HCT116 (cell line): ENCODE measurements at regions not wholly inside any gene's neighbourhood (a gene's known extent, or its start where the extent isn't known, plus 50 kb on each side); places are given as distances from the start of the nearest gene placed in this dataset.
"Not testable (repeated sequence)": the region's sequence is repeated elsewhere in the genome, so short reads cannot be mapped to it uniquely, and the experiment has no call there.

Source experiments
- ATAC-seq: fragments of 200-7000 bp; cut with Tn5 transposase; 2 replicates; pipeline ENCODE4 v1.9.1; 2020; ENCODE audit warnings: mild to moderate bottlenecking, moderate library complexity
- BruUV-seq: library from RNA; stranded (reverse); fragments of 400-500 nt; replicated peaks from 2 replicates; lab custom pipeline; 2021; lab: Mats Ljungman, UMichigan
- CTCF ChIA-PET: fragments of 300-600 bp; sonication (Branson Sonifier 250); formaldehyde crosslinking; loops from one replicate; lab custom pipeline; 2021; ENCODE audit warnings: antibody characterized with exemption; lab: Charles Lee
- POLR2A ChIA-PET: fragments of 300-600, 350-600 bp; sonication (Branson Sonifier 250); formaldehyde crosslinking; loops from one replicate; lab custom pipeline; 2021; ENCODE audit warnings: antibody characterized with exemption; lab: Charles Lee
- RAD21 ChIA-PET, 2 experiments: fragments of 300-600 bp; sonication (Branson Sonifier 250); formaldehyde crosslinking; loops; one replicate each; lab custom pipeline; 2023; ENCODE audit warnings: low total read pairs in 2 of 2; ENCODE audit not compliant: uncharacterized antibody in 2 of 2, unreplicated experiment in 2 of 2, low non-redundant PET in 1 of 2; lab: Charles Lee
- DNase-seq: peaks from one replicate; pipeline ENCODE4 v3.0.0-alpha.2; 2010; ENCODE audit warnings: low read depth, low spot score
- H2AFZ ChIP-seq: fragments of 200-600 bp; shearing (Covaris generic), sonication (generic); 2 replicates; pipeline ENCODE4 v1.6.1; 2017; ENCODE audit warnings: low read depth, mixed run types, mixed read lengths, antibody characterized with exemption, low read length; ENCODE audit not compliant: poor library complexity, severe bottlenecking
- H3K27ac ChIP-seq: 2 replicates; pipeline ENCODE4 v1.5.1; 2012; ENCODE audit warnings: low read depth, low read length
- H3K27me3 ChIP-seq: fragments of 200-600 bp; sonication (generic); 2 replicates; pipeline ENCODE4 v1.6.1; 2016; ENCODE audit warnings: mixed run types, low read length, mixed read lengths; ENCODE audit not compliant: insufficient read depth
- H3K36me3 ChIP-seq, 2 experiments: fragments of 200-500 bp in 1 of 2; fragments of 200-600 bp in 1 of 2; sonication (Bioruptor generic) in 1 of 2; sonication (generic) in 1 of 2; 2 replicates each; pipeline versions ENCODE4 v1.5.1 to v1.6.1; 2014 to 2016; ENCODE audit warnings: low read length in 2 of 2, inconsistent platforms in 1 of 2, mixed read lengths in 1 of 2, mixed run types in 1 of 2; ENCODE audit not compliant: insufficient read depth in 2 of 2, control insufficient read depth in 1 of 2
- H3K4me1 ChIP-seq, 2 experiments: fragments of 200-600 bp in 1 of 2; sonication (generic) in 1 of 2; 2 replicates each; pipeline versions ENCODE4 v1.5.1 to v1.6.1; 2012 to 2017; ENCODE audit warnings: low read length in 2 of 2, inconsistent platforms in 1 of 2, mild to moderate bottlenecking in 1 of 2, mixed read lengths in 1 of 2, mixed run types in 1 of 2, moderate library complexity in 1 of 2; ENCODE audit not compliant: insufficient read depth in 2 of 2, control insufficient read depth in 1 of 2
- H3K4me2 ChIP-seq: fragments of 200-600 bp; sonication (generic); 2 replicates; pipeline ENCODE4 v1.6.1; 2017; ENCODE audit warnings: mixed run types, low read length, mixed read lengths
- H3K4me3 ChIP-seq, 2 experiments: fragments of 200-600 bp in 1 of 2; sonication (generic) in 1 of 2; replicated peaks in 1 of 2; 2 replicates each; pipeline ENCODE4 v1.5.1; 2011 to 2016; ENCODE audit warnings: low read length in 2 of 2, control low read depth in 1 of 2, low read depth in 1 of 2, mild to moderate bottlenecking in 1 of 2, mixed read lengths in 1 of 2, mixed run types in 1 of 2
- H3K79me2 ChIP-seq: fragments of 200-600 bp; sonication (generic); 2 replicates; pipeline ENCODE4 v1.6.1; 2017; ENCODE audit warnings: mild to moderate bottlenecking, mixed run types, low read length, moderate library complexity, mixed read lengths; ENCODE audit not compliant: insufficient read depth
- H3K9ac ChIP-seq: fragments of 200-600 bp; sonication (generic); 2 replicates; pipeline ENCODE4 v1.6.1; 2016; ENCODE audit warnings: low read length, mixed read lengths
- H3K9me2 ChIP-seq: fragments of 200-600 bp; sonication (generic), shearing (Covaris generic); 2 replicates; pipeline ENCODE4 v1.6.1; 2017; ENCODE audit warnings: mixed run types, mild to moderate bottlenecking, moderate library complexity; ENCODE audit not compliant: insufficient read depth
- H3K9me3 ChIP-seq, 2 experiments: fragments of 200-500 bp in 1 of 2; fragments of 200-600 bp in 1 of 2; sonication (Bioruptor generic) in 1 of 2; sonication (generic) in 1 of 2; 2 replicates each; pipeline ENCODE4 v1.6.1; 2014 to 2017; ENCODE audit warnings: low read length in 2 of 2, mixed read lengths in 2 of 2, inconsistent platforms in 1 of 2, low read depth in 1 of 2, mild to moderate bottlenecking in 1 of 2, mixed run types in 1 of 2, moderate library complexity in 1 of 2; ENCODE audit not compliant: control insufficient read depth in 1 of 2, insufficient read depth in 1 of 2
- H4K20me1 ChIP-seq: fragments of 200-600 bp; sonication (generic), shearing (Covaris generic); 2 replicates; pipeline ENCODE4 v1.6.1; 2017; ENCODE audit warnings: mixed run types, mild to moderate bottlenecking, moderate library complexity; ENCODE audit not compliant: insufficient read depth
- CBX3 ChIP-seq: IDR thresholded peaks from 2 replicates; pipeline ENCODE4 v1.6.1; 2012; ENCODE audit warnings: low read depth
- CEBPB ChIP-seq: IDR thresholded peaks from 2 replicates; pipeline ENCODE4 v1.6.1; 2012; ENCODE audit warnings: low read depth
- EGR1 ChIP-seq: IDR thresholded peaks from 2 replicates; pipeline ENCODE4 v1.6.1; 2012; ENCODE audit warnings: low read depth
- EZH2 ChIP-seq: fragments of 200-600 bp; sonication (generic); IDR thresholded peaks from 2 replicates; pipeline ENCODE4 v1.6.1; 2017; ENCODE audit warnings: antibody characterized with exemption, mixed run types
- JUND ChIP-seq: IDR thresholded peaks from 2 replicates; pipeline ENCODE4 v1.6.1; 2012
- POLR2A ChIP-seq: IDR thresholded peaks from 2 replicates; pipeline ENCODE4 v1.7.0; 2011; ENCODE audit warnings: borderline replicate concordance; ENCODE audit not compliant: insufficient read depth, insufficient read length; ENCODE audit errors: extremely low read depth
- SIN3A ChIP-seq: IDR thresholded peaks from 2 replicates; pipeline ENCODE4 v1.6.1; 2012; ENCODE audit warnings: low read depth
- SRF ChIP-seq: IDR thresholded peaks from 2 replicates; pipeline ENCODE4 v1.6.1; 2012; ENCODE audit warnings: low read depth
- TCF7L2 ChIP-seq: IDR thresholded peaks from 2 replicates; pipeline ENCODE4 v1.7.0; 2011; ENCODE audit warnings: borderline replicate concordance, inconsistent platforms; ENCODE audit not compliant: insufficient read depth, insufficient read length; ENCODE audit errors: extremely low read depth
- YY1 ChIP-seq: IDR thresholded peaks from 2 replicates; pipeline ENCODE4 v1.6.1; 2011; ENCODE audit warnings: low read length, low read depth, moderate library complexity, mild to moderate bottlenecking; ENCODE audit not compliant: insufficient replicate concordance; ENCODE audit errors: extremely low read depth
- ZFX ChIP-seq: fragments of 450-650 bp; IDR thresholded peaks from 2 replicates; pipeline ENCODE4 v1.6.1; 2017
- ZNF274 ChIP-seq: fragments of 200-500 bp; sonication (Bioruptor generic); IDR thresholded peaks from 2 replicates; pipeline ENCODE4 v1.6.1; 2014; ENCODE audit warnings: mild to moderate bottlenecking, low read depth, low read length, inconsistent platforms
- intact Hi-C: fragments of 100-400 bp; cut with micrococcal nuclease; formaldehyde crosslinking; loops from 2 replicates; pipeline ENCODE4 v1.10.0; 2022
- TF ChIP-seq, protein P1 (sequence below): IDR thresholded peaks from 2 replicates; pipeline ENCODE4 v1.6.1; 2012
- TF ChIP-seq, protein P2 (sequence below): IDR thresholded peaks from 2 replicates; pipeline ENCODE4 v1.6.1; 2012

DNA sequence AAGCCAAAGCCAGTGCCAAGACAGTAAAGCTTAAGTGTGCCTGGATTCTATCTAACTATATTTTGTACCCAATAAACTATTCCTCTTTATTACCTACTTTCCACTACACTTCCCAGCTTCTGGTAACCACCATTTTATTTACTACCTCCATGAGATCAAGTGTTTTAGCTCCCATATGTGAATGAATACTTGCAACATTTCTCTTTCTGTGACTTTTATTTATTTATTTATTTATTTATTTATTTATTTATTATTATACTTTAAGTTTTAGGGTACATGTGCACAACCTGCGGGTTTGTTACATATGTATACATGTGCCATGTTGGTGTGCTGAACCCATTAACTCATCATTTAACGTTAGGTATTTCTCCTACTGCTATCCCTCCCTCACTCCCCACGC, 582.1 kb downstream of the AMY1C start:
- H4K20me1 ChIP-seq, result no peaks in the 10 kb centered on the region
- ChIA-PET CTCF (no interaction called here), RAD21 (no interaction called here), POLR2A (no interaction called here)
- no peaks in the 10 kb centered on the region for H3K4me1 ChIP-seq
- H3K9me2 ChIP-seq, result no peaks in the 10 kb centered on the region
- H3K27me3 ChIP-seq, result no peaks in the 10 kb centered on the region
- H3K9ac ChIP-seq, result no peak overlapping the region
- TF ChIP-seq POLR2A, result no peak
- TF ChIP-seq ZFX, result no peak
- TF ChIP-seq EZH2, result no peak
- no peak overlapping the region for H2AFZ ChIP-seq
- H3K36me3 ChIP-seq, result no peaks in the 10 kb centered on the region
- no peaks in the 10 kb centered on the region for H3K79me2 ChIP-seq
- intact Hi-C loops, result no loop called here
- no peak overlapping the region for H3K27ac ChIP-seq
- ATAC-seq, result no peak
- no peak overlapping the region for H3K4me2 ChIP-seq
- no peak overlapping the region for H3K4me3 ChIP-seq
- no TSS peak for BruUV-seq
- no peak for DNase-seq
- 0 out of 4 replicates have a peak, but pooled peaks cover 0 to 3% of the 10 kb centered on the region in 2 experiments for H3K9me3 ChIP-seq

DNA sequence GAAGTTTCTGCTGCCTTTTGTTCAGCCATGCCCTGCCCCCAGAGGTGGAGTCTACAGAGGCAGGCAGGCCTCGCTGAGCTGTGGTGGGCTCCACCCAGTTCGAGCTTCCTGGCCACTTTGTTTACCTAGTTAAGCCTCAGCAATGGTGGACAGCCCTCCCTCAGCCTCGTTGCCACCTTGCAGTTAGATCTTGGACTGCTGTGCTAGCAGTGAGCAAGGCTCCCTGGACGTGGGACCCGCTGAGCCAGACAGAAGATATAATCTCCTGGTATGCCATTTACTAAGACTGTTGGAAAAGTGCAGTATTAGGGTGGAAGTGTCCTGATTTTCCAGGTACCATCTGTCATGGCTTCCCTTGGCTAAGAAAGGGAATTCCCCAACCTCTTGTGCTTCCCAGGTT, 588.2 kb downstream of the AMY1C start:
- H3K4me2 ChIP-seq, H3K4me3 ChIP-seq, BruUV-seq, H2AFZ ChIP-seq, H3K36me3 ChIP-seq, H3K9ac ChIP-seq, H4K20me1 ChIP-seq, H3K27me3 ChIP-seq, H3K79me2 ChIP-seq, H3K9me2 ChIP-seq, POLR2A ChIA-PET, RAD21 ChIA-PET, ATAC-seq, H3K27ac ChIP-seq, H3K4me1 ChIP-seq, H3K9me3 ChIP-seq, CTCF ChIA-PET, DNase-seq, intact Hi-C loops: not testable (repeated sequence)

GRCh38 chr1:104341944-104342343, 592.2 kb downstream of the AMY1C start:
- no peaks in the 10 kb centered on the region for H3K9me2 ChIP-seq
- RAD21 ChIA-PET, result no interaction called here
- no peak for TF ChIP-seq CBX3
- TF ChIP-seq EGR1, result no peak
- no peak for TF ChIP-seq TCF7L2
- TF ChIP-seq EZH2, result no peak
- no peak for TF ChIP-seq YY1
- TF ChIP-seq SRF, result no peak
- TF ChIP-seq, protein P1, sequence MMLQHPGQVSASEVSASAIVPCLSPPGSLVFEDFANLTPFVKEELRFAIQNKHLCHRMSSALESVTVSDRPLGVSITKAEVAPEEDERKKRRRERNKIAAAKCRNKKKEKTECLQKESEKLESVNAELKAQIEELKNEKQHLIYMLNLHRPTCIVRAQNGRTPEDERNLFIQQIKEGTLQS, result no peak
- TF ChIP-seq, protein P2, sequence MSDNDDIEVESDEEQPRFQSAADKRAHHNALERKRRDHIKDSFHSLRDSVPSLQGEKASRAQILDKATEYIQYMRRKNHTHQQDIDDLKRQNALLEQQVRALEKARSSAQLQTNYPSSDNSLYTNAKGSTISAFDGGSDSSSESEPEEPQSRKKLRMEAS, result no peak
- no peak for TF ChIP-seq CEBPB
- TF ChIP-seq SIN3A, result no peak
- no peak for TF ChIP-seq ZNF274
- no peak for TF ChIP-seq JUND

More at GRCh38 chr1:104341944-104342343, 592.2 kb downstream of the AMY1C start:
- BruUV-seq, result no TSS peak
- no peak overlapping the region for H3K27ac ChIP-seq
- CTCF ChIA-PET, result no interaction called here
- H3K79me2 ChIP-seq, result no peaks in the 10 kb centered on the region
- H3K9me3 ChIP-seq, result peaks cover 0 to 16% of the 10 kb centered on the region in 2 experiments; a peak in 1 of 4 replicates
- intact Hi-C loops, result no loop called here
- POLR2A ChIA-PET, result no interaction called here
- no peaks in the 10 kb centered on the region for H3K36me3 ChIP-seq
- H3K9ac ChIP-seq, result no peak overlapping the region
- H2AFZ ChIP-seq, result no peak overlapping the region
- no peaks in the 10 kb centered on the region; the same call in 1 of the 2 replicates for H4K20me1 ChIP-seq
- H3K27me3 ChIP-seq, result no peaks in the 10 kb centered on the region
- H3K4me1 ChIP-seq, result no peaks in the 10 kb centered on the region
- no peak overlapping the region for H3K4me3 ChIP-seq
- ATAC-seq (no peak), DNase-seq (no peak)
- H3K4me2 ChIP-seq, result no peak overlapping the region
